ENCODE measurements at regions not wholly inside any gene's neighbourhood (a gene's known extent, or its start where the extent isn't known, plus 50 kb on each side); places are given as distances from the start of the nearest gene placed in this dataset.

DNA sequence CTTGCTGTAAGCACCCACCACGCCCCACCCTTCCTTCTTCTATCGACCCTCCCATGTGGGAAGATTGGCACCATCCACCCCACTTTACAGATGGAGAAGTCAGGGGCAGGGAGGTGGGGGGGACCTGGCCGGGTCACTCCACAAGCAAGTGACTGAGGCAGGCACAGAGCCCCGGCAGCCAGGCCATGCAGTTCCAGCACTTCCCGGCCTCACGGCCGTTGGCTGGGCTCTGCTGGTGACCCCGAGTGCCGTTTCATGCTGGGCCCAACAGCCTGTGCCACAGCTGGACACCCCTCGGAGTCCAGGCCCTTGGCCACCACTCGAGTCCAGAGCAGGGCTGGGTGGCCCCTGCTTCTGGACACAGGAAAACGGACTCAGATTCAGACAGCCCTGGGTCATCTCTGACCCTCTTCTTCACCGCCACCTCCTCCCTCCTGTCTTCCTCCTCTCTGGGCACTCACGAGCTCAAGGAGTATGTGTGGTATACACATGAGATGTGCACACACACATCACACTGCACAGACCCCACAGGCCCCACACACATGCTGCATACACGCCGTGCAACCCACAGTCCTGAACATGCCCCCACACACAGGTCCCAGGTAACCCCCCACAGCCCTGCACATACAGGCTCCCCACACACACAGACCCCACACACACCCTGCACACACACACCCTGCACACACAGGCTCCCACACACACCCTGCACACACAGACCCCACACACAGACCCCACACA, 89.3 kb upstream of the GPC1 start:
- DNase-seq (no peak), ATAC-seq (ENCODE audit: insufficient read depth, low read depth) (no peak)
- no peaks in the 10 kb centered on the region for H3K4me1 ChIP-seq (ENCODE audit: insufficient read depth, low read length)
- no peaks in the 10 kb centered on the region for H3K9me3 ChIP-seq (ENCODE audit: insufficient read depth, low read length, severe bottlenecking)
- TF ChIP-seq, protein P1, sequence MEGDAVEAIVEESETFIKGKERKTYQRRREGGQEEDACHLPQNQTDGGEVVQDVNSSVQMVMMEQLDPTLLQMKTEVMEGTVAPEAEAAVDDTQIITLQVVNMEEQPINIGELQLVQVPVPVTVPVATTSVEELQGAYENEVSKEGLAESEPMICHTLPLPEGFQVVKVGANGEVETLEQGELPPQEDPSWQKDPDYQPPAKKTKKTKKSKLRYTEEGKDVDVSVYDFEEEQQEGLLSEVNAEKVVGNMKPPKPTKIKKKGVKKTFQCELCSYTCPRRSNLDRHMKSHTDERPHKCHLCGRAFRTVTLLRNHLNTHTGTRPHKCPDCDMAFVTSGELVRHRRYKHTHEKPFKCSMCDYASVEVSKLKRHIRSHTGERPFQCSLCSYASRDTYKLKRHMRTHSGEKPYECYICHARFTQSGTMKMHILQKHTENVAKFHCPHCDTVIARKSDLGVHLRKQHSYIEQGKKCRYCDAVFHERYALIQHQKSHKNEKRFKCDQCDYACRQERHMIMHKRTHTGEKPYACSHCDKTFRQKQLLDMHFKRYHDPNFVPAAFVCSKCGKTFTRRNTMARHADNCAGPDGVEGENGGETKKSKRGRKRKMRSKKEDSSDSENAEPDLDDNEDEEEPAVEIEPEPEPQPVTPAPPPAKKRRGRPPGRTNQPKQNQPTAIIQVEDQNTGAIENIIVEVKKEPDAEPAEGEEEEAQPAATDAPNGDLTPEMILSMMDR (IDR thresholded peaks at IDR 0.05; ENCODE audit: borderline replicate concordance, extremely low read depth, low read length, poor library complexity, severe bottlenecking) = no peak
- TF ChIP-seq EZH2 (IDR thresholded peaks at IDR 0.05; ENCODE audit: borderline replicate concordance, low read depth, low read length, severe bottlenecking) = no peak
- H3K27me3 ChIP-seq (ENCODE audit: insufficient read depth, low read length, poor library complexity) = no peaks in the 10 kb centered on the region
- no peaks in the 10 kb centered on the region for H3K36me3 ChIP-seq (ENCODE audit: insufficient read depth, low read length)
- H4K20me1 ChIP-seq (ENCODE audit: insufficient read depth, low read length) = no peaks in the 10 kb centered on the region
- H2AFZ ChIP-seq (ENCODE audit: low read depth, low read length) = no peak overlapping the region
- no peak overlapping the region for H3K4me2 ChIP-seq (ENCODE audit: insufficient read depth, low read length)
- no peak overlapping the region for H3K27ac ChIP-seq (ENCODE audit: low read length)
- no peak overlapping the region for H3K4me3 ChIP-seq (ENCODE audit: low read depth in 1 of 2, low read length in 2 of 2)
- H3K79me2 ChIP-seq (ENCODE audit: insufficient read depth, low read length) = no peaks in the 10 kb centered on the region
- H3K9ac ChIP-seq (ENCODE audit: low read depth, low read length) = no peak overlapping the region

- peaks cover 1% of the 10 kb centered on the region for H3K27me3 ChIP-seq (ENCODE audit: insufficient read depth, low read length, poor library complexity)
- H3K9ac ChIP-seq (ENCODE audit: low read depth, low read length) = no peak overlapping the region
- H3K36me3 ChIP-seq (ENCODE audit: insufficient read depth, low read length) = no peaks in the 10 kb centered on the region
- no peaks in the 10 kb centered on the region for H3K4me1 ChIP-seq (ENCODE audit: insufficient read depth, low read length)
- H3K9me3 ChIP-seq (ENCODE audit: insufficient read depth, low read length, severe bottlenecking) = no peaks in the 10 kb centered on the region
- no peak overlapping the region for H2AFZ ChIP-seq (ENCODE audit: low read depth, low read length)
- ATAC-seq (ENCODE audit: insufficient read depth, low read depth) = no peak
- no peak overlapping the region for H3K4me3 ChIP-seq (ENCODE audit: low read depth in 1 of 2, low read length in 2 of 2)
- no peaks in the 10 kb centered on the region for H3K79me2 ChIP-seq (ENCODE audit: insufficient read depth, low read length)
- TF ChIP-seq, protein P1 (IDR thresholded peaks at IDR 0.05; ENCODE audit: borderline replicate concordance, extremely low read depth, low read length, poor library complexity, severe bottlenecking) = no peak
- TF ChIP-seq EZH2 (IDR thresholded peaks at IDR 0.05; ENCODE audit: borderline replicate concordance, low read depth, low read length, severe bottlenecking) = no peak
- no peak for DNase-seq
- no peak overlapping the region for H3K4me2 ChIP-seq (ENCODE audit: insufficient read depth, low read length)
- no peaks in the 10 kb centered on the region for H4K20me1 ChIP-seq (ENCODE audit: insufficient read depth, low read length)
- no peak overlapping the region for H3K27ac ChIP-seq (ENCODE audit: low read length)
Measured at GRCh38 chr2:240346753-240347372, 88.6 kb upstream of the GPC1 start.

DNA sequence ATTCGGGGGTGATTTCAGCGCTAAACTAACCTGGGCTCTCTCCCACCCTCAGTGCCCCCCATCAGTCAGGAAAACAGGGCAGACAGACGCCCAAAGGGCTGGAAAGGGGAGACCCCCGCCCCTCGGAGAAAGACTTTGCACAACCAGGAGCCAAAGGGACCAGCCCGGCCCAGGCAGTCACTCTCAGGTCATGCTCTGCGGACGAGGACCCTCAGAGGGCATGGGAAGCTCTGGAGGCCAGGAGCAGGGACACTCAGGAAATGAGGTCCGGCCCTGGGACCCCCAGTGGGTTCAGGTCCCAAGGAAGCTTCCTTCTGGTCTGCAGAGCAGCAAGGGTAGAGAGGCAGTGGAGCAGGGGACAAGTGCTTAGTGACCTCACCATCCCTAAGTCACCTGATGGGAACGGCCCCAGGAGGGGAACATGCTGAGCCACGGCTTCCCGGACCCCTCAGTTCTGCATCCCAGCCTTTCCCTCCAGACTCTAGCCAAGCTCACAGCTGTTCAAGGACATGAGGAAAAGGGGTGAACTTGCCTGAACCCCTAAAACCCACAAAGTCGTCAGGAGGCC, 88.0 kb upstream of the GPC1 start:
- Histone ChIP-seq H3K4me1 (ENCODE audit: insufficient read depth, low read length) (no peaks in the 10 kb centered on the region), H3K27ac (ENCODE audit: low read length) (no peak overlapping the region), H2AFZ (ENCODE audit: low read depth, low read length) (no peak overlapping the region), H3K79me2 (ENCODE audit: insufficient read depth, low read length) (no peaks in the 10 kb centered on the region), H4K20me1 (ENCODE audit: insufficient read depth, low read length) (no peaks in the 10 kb centered on the region), H3K27me3 (ENCODE audit: insufficient read depth, low read length, poor library complexity) (peaks cover 3% of the 10 kb centered on the region), H3K9ac (ENCODE audit: low read depth, low read length) (no peak overlapping the region), H3K4me2 (ENCODE audit: insufficient read depth, low read length) (no peak overlapping the region), H3K4me3 (ENCODE audit: low read depth in 1 of 2, low read length in 2 of 2) (no peak overlapping the region), H3K36me3 (ENCODE audit: insufficient read depth, low read length) (no peaks in the 10 kb centered on the region), H3K9me3 (ENCODE audit: insufficient read depth, low read length, severe bottlenecking) (no peaks in the 10 kb centered on the region)
- TF ChIP-seq, protein P1 (IDR thresholded peaks at IDR 0.05; ENCODE audit: borderline replicate concordance, extremely low read depth, low read length, poor library complexity, severe bottlenecking) = no peak
- no peak for TF ChIP-seq EZH2 (IDR thresholded peaks at IDR 0.05; ENCODE audit: borderline replicate concordance, low read depth, low read length, severe bottlenecking)
- DNase-seq (no peak), ATAC-seq (ENCODE audit: insufficient read depth, low read depth) (no peak)
